Cardiac fibroblast (primary cell): ENCODE measurements at regions not wholly inside any gene's neighbourhood (a gene's known extent, or its start where the extent isn't known, plus 50 kb on each side); places are given as distances from the start of the nearest gene placed in this dataset.
A peak's percentile ranks its signal among the peaks of the same experiment; 100 is the strongest.

Experiments used
- DNase-seq, 2 donors: peaks; one replicate each; pipeline versions ENCODE4 v3.0.0 to v3.0.0-alpha.2; 2010; ENCODE audit warnings: low read depth in 2 of 2
- H3K4me3 ChIP-seq, 2 donors: replicated peaks in 1 of 2; 1 replicate in 1 of 2; 2 replicates in 1 of 2; pipeline ENCODE4 v1.5.1; 2011; ENCODE audit warnings: low read depth in 2 of 2, low read length in 2 of 2, mild to moderate bottlenecking in 2 of 2, moderate library complexity in 1 of 2
- TF ChIP-seq, protein P1 (sequence below): IDR thresholded peaks from one replicate; pipeline ENCODE4 v1.5.1; 2011; ENCODE audit warnings: low read depth, mild to moderate bottlenecking, low read length, inconsistent platforms

DNA sequence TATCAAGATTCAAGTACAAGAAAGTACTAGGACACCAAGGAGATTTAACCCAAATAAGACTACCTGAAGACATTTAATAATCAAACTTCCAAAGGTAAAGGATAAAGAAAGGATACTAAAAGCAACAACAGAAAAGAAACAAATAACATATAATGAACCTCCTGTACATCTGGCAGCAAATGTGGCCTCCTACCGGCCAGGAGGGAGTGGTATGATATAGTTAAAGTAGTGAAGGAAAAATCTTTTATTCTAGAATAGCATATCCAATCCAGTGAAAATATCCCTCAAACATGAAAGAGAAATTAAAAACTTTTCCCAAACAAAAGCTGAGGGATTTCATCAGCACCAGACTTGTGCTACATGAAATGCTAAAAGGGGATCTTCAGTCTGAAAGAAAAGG lies 104.7 kb upstream of the GUCY1A2 start:
- no peak overlapping the region for H3K4me3 ChIP-seq
- TF ChIP-seq, protein P1, sequence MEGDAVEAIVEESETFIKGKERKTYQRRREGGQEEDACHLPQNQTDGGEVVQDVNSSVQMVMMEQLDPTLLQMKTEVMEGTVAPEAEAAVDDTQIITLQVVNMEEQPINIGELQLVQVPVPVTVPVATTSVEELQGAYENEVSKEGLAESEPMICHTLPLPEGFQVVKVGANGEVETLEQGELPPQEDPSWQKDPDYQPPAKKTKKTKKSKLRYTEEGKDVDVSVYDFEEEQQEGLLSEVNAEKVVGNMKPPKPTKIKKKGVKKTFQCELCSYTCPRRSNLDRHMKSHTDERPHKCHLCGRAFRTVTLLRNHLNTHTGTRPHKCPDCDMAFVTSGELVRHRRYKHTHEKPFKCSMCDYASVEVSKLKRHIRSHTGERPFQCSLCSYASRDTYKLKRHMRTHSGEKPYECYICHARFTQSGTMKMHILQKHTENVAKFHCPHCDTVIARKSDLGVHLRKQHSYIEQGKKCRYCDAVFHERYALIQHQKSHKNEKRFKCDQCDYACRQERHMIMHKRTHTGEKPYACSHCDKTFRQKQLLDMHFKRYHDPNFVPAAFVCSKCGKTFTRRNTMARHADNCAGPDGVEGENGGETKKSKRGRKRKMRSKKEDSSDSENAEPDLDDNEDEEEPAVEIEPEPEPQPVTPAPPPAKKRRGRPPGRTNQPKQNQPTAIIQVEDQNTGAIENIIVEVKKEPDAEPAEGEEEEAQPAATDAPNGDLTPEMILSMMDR, result no peak
- no peak for DNase-seq

DNA sequence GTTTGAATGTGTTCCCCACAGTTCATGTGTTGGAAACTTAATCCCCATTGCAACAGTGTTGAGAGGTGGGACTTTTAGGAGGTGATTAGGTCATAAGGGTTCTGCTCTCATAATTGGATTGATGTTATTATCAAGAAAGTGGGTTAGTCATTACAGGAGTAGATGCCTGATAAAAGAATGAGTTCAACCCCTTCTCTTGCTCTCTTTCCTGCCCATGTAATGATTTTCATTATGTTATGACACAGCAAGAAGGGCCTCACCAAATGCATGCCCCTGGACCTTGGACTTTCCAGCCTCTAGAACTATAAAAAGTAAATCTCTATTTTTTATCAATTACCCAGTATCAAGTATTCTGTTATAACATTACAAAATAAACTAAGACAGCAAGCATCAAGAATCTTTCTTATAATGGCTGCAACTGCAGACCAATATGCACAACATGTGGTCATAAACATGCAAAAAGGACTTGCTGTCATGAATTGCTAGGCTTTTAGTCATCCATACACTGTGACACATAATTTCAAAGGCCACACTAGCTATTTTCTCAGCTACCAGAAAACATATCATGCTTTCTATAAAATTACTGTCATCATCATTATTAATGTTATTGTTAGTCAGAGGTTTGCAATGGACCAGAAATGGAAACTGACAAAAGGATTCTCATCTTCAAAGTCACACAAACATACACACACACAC lies 99.9 kb upstream of the GUCY1A2 start:
- peak in 1 of 2 donors; percentile 18 for DNase-seq
- no peak overlapping the region for H3K4me3 ChIP-seq
- TF ChIP-seq, protein P1, result no peak

DNA sequence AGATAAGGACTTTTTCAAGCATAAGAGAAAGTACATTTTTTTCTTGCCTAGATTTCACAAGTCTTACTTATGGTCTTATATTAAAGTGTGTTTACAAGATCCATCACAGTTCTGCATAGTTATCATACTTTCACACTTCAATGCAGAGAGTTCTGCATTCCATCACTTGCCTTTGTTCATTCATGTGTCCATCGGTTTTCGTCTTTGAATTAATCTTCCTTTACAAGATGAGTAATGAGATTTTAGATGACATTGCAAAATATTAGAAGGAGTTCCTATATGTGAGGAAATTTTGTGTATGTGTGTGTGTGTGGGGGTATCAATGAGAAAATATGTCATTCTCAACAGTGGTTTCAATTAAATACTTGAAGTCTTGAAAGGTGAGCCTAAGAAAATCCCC lies 98.1 kb upstream of the GUCY1A2 start:
- TF ChIP-seq, protein P1, result no peak
- no peak overlapping the region for H3K4me3 ChIP-seq
- DNase-seq, result no peak

DNA sequence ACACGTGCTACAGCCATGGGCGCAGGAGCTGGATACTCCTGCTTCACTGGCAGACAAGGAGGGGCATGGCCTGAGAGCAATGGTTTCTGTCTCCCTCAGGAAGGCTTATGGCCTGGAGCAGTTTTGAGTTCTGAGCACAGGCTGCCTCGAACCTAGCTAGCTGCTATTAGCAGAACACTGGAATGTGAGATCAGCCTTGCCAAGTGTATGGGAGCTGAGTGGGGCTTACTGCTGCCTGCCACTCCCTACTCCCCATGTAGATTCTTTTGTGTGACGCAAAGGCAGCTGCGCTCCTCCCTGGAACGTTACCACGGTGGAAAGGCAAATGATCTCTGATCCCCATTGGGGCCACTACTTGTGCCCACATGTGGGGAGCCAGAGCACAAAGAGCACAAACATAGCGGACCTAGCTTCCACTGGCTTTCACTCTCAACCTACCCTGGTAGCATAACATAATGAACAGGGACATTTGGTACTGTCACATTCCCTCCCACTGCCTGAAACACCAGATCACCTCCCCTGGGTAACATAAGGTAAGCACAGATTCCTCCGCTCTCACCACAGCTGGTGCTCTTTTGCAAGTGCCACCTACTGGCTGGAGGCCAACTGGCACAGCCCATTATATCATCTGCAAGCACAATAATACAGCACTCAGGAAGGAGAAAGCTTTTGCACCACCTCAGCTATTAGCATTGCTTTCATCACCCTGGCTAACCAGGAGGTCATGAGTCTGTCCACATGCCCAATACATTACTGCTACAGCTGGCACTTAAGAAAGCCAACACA lies 84.6 kb upstream of the GUCY1A2 start:
- no peak for DNase-seq
- TF ChIP-seq, protein P1, result no peak
- H3K4me3 ChIP-seq, result no peak overlapping the region

DNA sequence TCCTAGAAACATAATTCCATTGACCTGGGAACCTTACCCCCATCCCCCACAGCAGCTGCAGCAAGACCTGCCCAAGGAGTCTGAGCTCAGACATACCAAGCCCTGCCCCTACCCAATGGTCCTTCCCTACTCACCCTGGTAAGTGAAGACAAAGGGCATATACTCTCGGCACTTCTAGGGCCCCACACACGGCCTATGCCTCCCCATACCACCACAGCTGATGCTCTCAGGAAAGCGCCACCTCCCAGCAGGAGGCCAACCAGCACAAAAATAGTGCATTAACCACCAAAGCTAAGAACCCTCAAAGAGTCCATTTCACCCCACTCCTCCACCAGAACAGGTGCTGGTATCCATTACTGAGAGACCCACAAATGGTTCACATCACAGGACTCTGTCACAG lies 74.4 kb upstream of the GUCY1A2 start:
- no peak overlapping the region for H3K4me3 ChIP-seq
- TF ChIP-seq, protein P1, result no peak
- no peak for DNase-seq

DNA sequence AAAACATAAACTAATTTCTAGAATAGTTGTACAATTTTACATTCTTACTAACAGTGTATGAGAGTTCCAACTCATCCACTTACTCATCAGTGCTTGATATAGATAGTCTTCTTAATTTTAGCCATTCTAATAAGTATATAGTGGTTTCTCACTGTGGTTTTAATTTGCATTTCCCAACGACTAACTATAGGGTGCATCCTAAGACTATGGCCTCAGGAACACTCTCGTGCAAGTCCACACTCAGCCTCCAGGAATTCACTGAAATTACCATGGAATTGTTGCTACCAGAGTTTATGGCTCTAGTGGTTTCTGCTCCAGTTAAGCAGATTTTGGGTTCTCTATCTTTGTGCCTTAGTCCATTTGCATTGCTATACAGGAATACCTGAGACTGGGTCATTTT lies 60.1 kb upstream of the GUCY1A2 start:
- no peak overlapping the region for H3K4me3 ChIP-seq
- TF ChIP-seq, protein P1, result no peak
- DNase-seq, result no peak
